HepG2 (cell line): ENCODE measurements at regions not wholly inside any gene's neighbourhood (a gene's known extent, or its start where the extent isn't known, plus 50 kb on each side); places are given as distances from the start of the nearest gene placed in this dataset.

ENCODE experiments used
- ATF6 ChIP-seq: sonication (generic); formaldehyde crosslinking; conservative IDR thresholded peaks from 2 replicates; pipeline ENCODE4 v1.4.0; 2020; ENCODE audit warnings: missing genetic modification reagents
- EZH2 ChIP-seq: conservative IDR thresholded peaks from 2 replicates; pipeline ENCODE4 v1.6.1; 2012; ENCODE audit warnings: mild to moderate bottlenecking, low read depth, low read length, moderate library complexity
- MXD4 ChIP-seq: IDR thresholded peaks from 2 replicates; pipeline ENCODE4 v1.6.1; 2016; ENCODE audit warnings: mild to moderate bottlenecking, missing biosample characterization, missing genetic modification reagents
- SUZ12 ChIP-seq: fragments of 150-350 bp; IDR thresholded peaks from 2 replicates; pipeline ENCODE4 v1.6.1; 2014; ENCODE audit warnings: low read depth, low read length
- TARDBP ChIP-seq: sonication (generic); formaldehyde crosslinking; IDR thresholded peaks from 2 replicates; pipeline ENCODE4 v1.8.0; 2022; ENCODE audit warnings: mild to moderate bottlenecking, missing genetic modification reagents
- ZNF180 ChIP-seq: sonication (generic); formaldehyde crosslinking; IDR thresholded peaks from 2 replicates; pipeline ENCODE4 v1.4.0; 2020; ENCODE audit warnings: low read depth, missing genetic modification reagents, borderline replicate concordance

- TF ChIP-seq SUZ12 (no peak), ATF6 (no peak), EZH2 (no peak), MXD4 (CRISPR knock-in tag) (no peak), TARDBP (no peak), ZNF180 (CRISPR knock-in tag) (no peak)
Observed at GRCh38 chr5:105638437-105638836, 2032.3 kb downstream of the EFNA5 start.
